ENCODE measurements at regions not wholly inside any gene's neighbourhood (a gene's known extent, or its start where the extent isn't known, plus 50 kb on each side); places are given as distances from the start of the nearest gene placed in this dataset.

DNA sequence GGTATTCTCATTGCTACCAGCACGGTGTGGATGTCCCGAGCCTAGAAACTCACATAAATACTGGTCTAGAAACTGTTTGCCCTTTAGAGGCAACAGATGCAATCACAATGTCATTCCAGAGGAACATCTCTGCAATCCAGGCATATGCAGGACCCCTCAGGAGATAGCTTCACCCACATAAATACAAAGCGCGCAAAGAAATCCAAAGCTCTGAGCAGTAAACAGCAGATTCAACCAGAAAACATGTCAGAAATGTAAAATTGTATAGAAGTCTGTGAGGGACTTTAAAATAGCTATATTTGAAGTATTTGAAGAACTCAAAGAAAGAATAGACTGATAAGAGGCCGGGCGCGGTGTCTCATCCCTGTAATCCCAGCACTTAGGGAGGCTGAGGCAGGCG, 291.7 kb downstream of the FAM43A start:
- Histone ChIP-seq H2BK5ac (ENCODE audit: low read depth, low read length, poor library complexity, severe bottlenecking) (no peak overlapping the region), H2BK120ac (ENCODE audit: low read depth, low read length) (no peak overlapping the region), H2BK15ac (ENCODE audit: low read depth, poor library complexity, severe bottlenecking) (no peak overlapping the region), H3K9ac (ENCODE audit: low read length) (no peak overlapping the region), H3K4me2 (ENCODE audit: low read length, poor library complexity, severe bottlenecking) (no peak overlapping the region), H3K18ac (ENCODE audit: low read depth in 1 of 2, low read length in 2 of 2) (no peak overlapping the region), H3K14ac (ENCODE audit: low read length in 2 of 2) (no peak overlapping the region), H2AK5ac (ENCODE audit: low read length, severe bottlenecking) (no peak overlapping the region), H3K23ac (ENCODE audit: low read length in 2 of 2) (no peak overlapping the region), H2BK12ac (ENCODE audit: low read length in 2 of 2) (no peak overlapping the region), H3K27ac (ENCODE audit: low read length, poor library complexity, severe bottlenecking) (no peak overlapping the region), H3K4me1 (ENCODE audit: control insufficient read depth, insufficient read depth, low read depth, low read length) (no peaks in the 10 kb centered on the region), H3K4me3 (ENCODE audit: insufficient read depth in 1 of 2, low read depth in 1 of 2, low read length in 2 of 2) (no peak overlapping the region), H3K36me3 (ENCODE audit: control insufficient read depth in 1 of 2, insufficient read depth in 2 of 2, low read depth in 1 of 2, low read length in 2 of 2) (no peaks in the 10 kb centered on the region), H4K91ac (ENCODE audit: low read length) (no peak overlapping the region), H3K4ac (ENCODE audit: low read depth in 1 of 2, low read length in 2 of 2) (no peak overlapping the region), H3K27me3 (ENCODE audit: control insufficient read depth in 1 of 2, insufficient read depth in 1 of 2, low read length in 2 of 2) (peaks cover 32 to 38% of the 10 kb centered on the region in 2 experiments), H2AFZ (ENCODE audit: low read depth, low read length) (no peak overlapping the region), H3K9me3 (ENCODE audit: control insufficient read depth, low read length) (no peaks in the 10 kb centered on the region), H4K8ac (ENCODE audit: low read length) (no peak overlapping the region), H3K79me1 (replicated peaks; ENCODE audit: low read length, poor library complexity, severe bottlenecking) (no peaks in the 10 kb centered on the region)
- 87% methylated on average over 6 of the region's 8 CpGs for WGBS
- no peak for DNase-seq

DNA sequence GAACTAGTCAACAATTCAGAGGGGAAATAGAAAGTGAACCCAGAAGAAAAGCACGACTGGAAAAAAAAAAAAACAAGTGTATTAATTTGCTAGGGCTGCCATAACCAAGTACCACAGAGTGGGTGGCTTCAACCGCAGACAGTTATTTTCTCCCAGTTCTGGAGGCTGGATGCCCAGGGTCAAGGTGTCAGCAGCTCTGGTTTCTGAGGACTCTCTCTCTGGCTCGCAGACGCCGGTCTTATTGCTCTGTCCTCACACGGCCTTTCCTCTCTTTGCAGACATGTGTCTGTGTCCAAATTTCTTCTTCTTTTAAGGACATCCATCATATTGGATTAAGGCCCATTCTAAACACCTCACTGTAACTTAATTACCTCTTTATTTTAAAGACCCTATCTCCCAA, 291.8 kb downstream of the XXYLT1 start:
- no peak for DNase-seq
- no peak overlapping the region for H3K14ac ChIP-seq (ENCODE audit: low read length in 2 of 2)
- no peak overlapping the region for H3K27ac ChIP-seq (ENCODE audit: low read length, poor library complexity, severe bottlenecking)
- no peak overlapping the region for H4K8ac ChIP-seq (ENCODE audit: low read length)
- H3K23ac ChIP-seq (ENCODE audit: low read length in 2 of 2), result no peak overlapping the region
- 89% methylated on average over 6 of the region's 6 CpGs for WGBS
- H3K79me1 ChIP-seq (replicated peaks; ENCODE audit: low read length, poor library complexity, severe bottlenecking), result no peaks in the 10 kb centered on the region
- no peak overlapping the region for H2AFZ ChIP-seq (ENCODE audit: low read depth, low read length)
- H2BK120ac ChIP-seq (ENCODE audit: low read depth, low read length), result no peak overlapping the region
- H3K4me1 ChIP-seq (ENCODE audit: control insufficient read depth, insufficient read depth, low read depth, low read length), result no peaks in the 10 kb centered on the region
- H3K36me3 ChIP-seq (ENCODE audit: control insufficient read depth in 1 of 2, insufficient read depth in 2 of 2, low read depth in 1 of 2, low read length in 2 of 2), result no peaks in the 10 kb centered on the region
- H3K9me3 ChIP-seq (ENCODE audit: control insufficient read depth, low read length), result no peaks in the 10 kb centered on the region
- no peak overlapping the region for H2BK5ac ChIP-seq (ENCODE audit: low read depth, low read length, poor library complexity, severe bottlenecking)
- H3K9ac ChIP-seq (ENCODE audit: low read length), result no peak overlapping the region
- no peak overlapping the region for H2AK5ac ChIP-seq (ENCODE audit: low read length, severe bottlenecking)
- no peak overlapping the region for H3K4me2 ChIP-seq (ENCODE audit: low read length, poor library complexity, severe bottlenecking)
- no peak overlapping the region for H2BK12ac ChIP-seq (ENCODE audit: low read length in 2 of 2)
- no peak overlapping the region for H3K4me3 ChIP-seq (ENCODE audit: insufficient read depth in 1 of 2, low read depth in 1 of 2, low read length in 2 of 2)
- H3K18ac ChIP-seq (ENCODE audit: low read depth in 1 of 2, low read length in 2 of 2), result no peak overlapping the region
- no peak overlapping the region for H4K91ac ChIP-seq (ENCODE audit: low read length)
- H3K4ac ChIP-seq (ENCODE audit: low read depth in 1 of 2, low read length in 2 of 2), result no peak overlapping the region
- H2BK15ac ChIP-seq (ENCODE audit: low read depth, poor library complexity, severe bottlenecking), result no peak overlapping the region
- H3K27me3 ChIP-seq (ENCODE audit: control insufficient read depth in 1 of 2, insufficient read depth in 1 of 2, low read length in 2 of 2), result peaks cover 24 to 37% of the 10 kb centered on the region in 2 experiments

DNA sequence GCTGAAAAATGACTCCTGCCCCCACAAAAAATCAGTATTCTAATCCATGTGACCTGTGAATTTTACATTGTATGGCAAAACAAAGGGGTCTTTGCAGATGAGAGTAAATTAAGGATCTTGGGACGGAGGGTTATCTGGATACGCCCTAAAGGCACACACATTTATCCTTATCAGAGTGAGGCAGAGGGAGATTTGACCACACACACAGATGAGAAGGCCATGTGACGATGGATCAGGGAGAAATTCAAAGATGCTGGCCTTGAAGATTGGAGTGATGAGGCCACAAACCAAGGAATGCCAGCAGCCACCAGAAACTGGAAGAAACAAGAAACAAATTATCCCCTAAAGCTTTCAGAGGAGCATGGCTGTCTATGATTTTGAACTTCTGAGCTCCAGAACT, 288.5 kb downstream of the XXYLT1 start:
- WGBS, result 82% methylated on average over 3 of the region's 3 CpGs
- Histone ChIP-seq H4K91ac (ENCODE audit: low read length) (no peak overlapping the region), H3K4me3 (ENCODE audit: insufficient read depth in 1 of 2, low read depth in 1 of 2, low read length in 2 of 2) (no peak overlapping the region), H3K14ac (ENCODE audit: low read length in 2 of 2) (no peak overlapping the region), H3K9ac (ENCODE audit: low read length) (no peak overlapping the region), H2BK15ac (ENCODE audit: low read depth, poor library complexity, severe bottlenecking) (no peak overlapping the region), H3K4me1 (ENCODE audit: control insufficient read depth, insufficient read depth, low read depth, low read length) (peaks cover 7% of the 10 kb centered on the region), H2AFZ (ENCODE audit: low read depth, low read length) (no peak overlapping the region), H3K4me2 (ENCODE audit: low read length, poor library complexity, severe bottlenecking) (no peak overlapping the region), H2AK5ac (ENCODE audit: low read length, severe bottlenecking) (no peak overlapping the region), H3K27ac (ENCODE audit: low read length, poor library complexity, severe bottlenecking) (no peak overlapping the region), H2BK120ac (ENCODE audit: low read depth, low read length) (no peak overlapping the region), H3K27me3 (ENCODE audit: control insufficient read depth in 1 of 2, insufficient read depth in 1 of 2, low read length in 2 of 2) (peaks cover 8 to 40% of the 10 kb centered on the region in 2 experiments), H3K18ac (ENCODE audit: low read depth in 1 of 2, low read length in 2 of 2) (no peak overlapping the region), H2BK12ac (ENCODE audit: low read length in 2 of 2) (no peak overlapping the region), H3K9me3 (ENCODE audit: control insufficient read depth, low read length) (no peaks in the 10 kb centered on the region), H3K23ac (ENCODE audit: low read length in 2 of 2) (no peak overlapping the region), H3K4ac (ENCODE audit: low read depth in 1 of 2, low read length in 2 of 2) (no peak overlapping the region), H3K79me1 (replicated peaks; ENCODE audit: low read length, poor library complexity, severe bottlenecking) (no peaks in the 10 kb centered on the region), H4K8ac (ENCODE audit: low read length) (no peak overlapping the region), H3K36me3 (ENCODE audit: control insufficient read depth in 1 of 2, insufficient read depth in 2 of 2, low read depth in 1 of 2, low read length in 2 of 2) (no peaks in the 10 kb centered on the region), H2BK5ac (ENCODE audit: low read depth, low read length, poor library complexity, severe bottlenecking) (no peak overlapping the region)
- no peak for DNase-seq

DNA sequence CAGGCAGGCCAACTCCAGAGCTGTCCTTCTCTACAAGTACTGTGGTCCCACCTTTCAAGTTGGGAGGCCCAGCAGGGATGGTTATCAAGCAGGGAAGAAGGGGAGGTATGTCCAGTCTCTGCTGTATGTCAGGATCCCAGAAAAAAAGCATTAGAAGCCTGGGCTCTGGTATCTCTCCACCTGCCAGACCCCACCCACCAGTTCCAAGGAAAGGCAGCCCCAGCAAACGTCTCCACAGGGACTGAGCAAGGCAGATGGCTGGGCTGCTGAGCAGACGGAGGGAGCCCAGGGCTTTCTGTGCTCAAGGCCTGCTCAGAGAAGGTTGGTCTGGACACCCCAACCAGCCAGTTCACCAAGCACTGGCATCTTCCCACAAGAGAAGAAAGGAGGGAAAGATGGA, 287.8 kb downstream of the XXYLT1 start:
- H2AFZ ChIP-seq (ENCODE audit: low read depth, low read length), result no peak overlapping the region
- no peak overlapping the region for H2BK15ac ChIP-seq (ENCODE audit: low read depth, poor library complexity, severe bottlenecking)
- no peak overlapping the region for H3K27ac ChIP-seq (ENCODE audit: low read length, poor library complexity, severe bottlenecking)
- H4K8ac ChIP-seq (ENCODE audit: low read length), result no peak overlapping the region
- H3K36me3 ChIP-seq (ENCODE audit: control insufficient read depth in 1 of 2, insufficient read depth in 2 of 2, low read depth in 1 of 2, low read length in 2 of 2), result no peaks in the 10 kb centered on the region
- H3K23ac ChIP-seq (ENCODE audit: low read length in 2 of 2), result no peak overlapping the region
- no peak overlapping the region for H2AK5ac ChIP-seq (ENCODE audit: low read length, severe bottlenecking)
- H2BK12ac ChIP-seq (ENCODE audit: low read length in 2 of 2), result no peak overlapping the region
- no peak overlapping the region for H4K91ac ChIP-seq (ENCODE audit: low read length)
- no peak overlapping the region for H2BK5ac ChIP-seq (ENCODE audit: low read depth, low read length, poor library complexity, severe bottlenecking)
- H3K27me3 ChIP-seq (ENCODE audit: control insufficient read depth in 1 of 2, insufficient read depth in 1 of 2, low read length in 2 of 2), result peaks cover 8 to 40% of the 10 kb centered on the region in 2 experiments
- H3K4me3 ChIP-seq (ENCODE audit: insufficient read depth in 1 of 2, low read depth in 1 of 2, low read length in 2 of 2), result no peak overlapping the region
- no peak overlapping the region for H3K9ac ChIP-seq (ENCODE audit: low read length)
- WGBS, result 40% methylated on average over 1 of the region's 2 CpGs
- H3K9me3 ChIP-seq (ENCODE audit: control insufficient read depth, low read length), result no peaks in the 10 kb centered on the region
- H3K4me2 ChIP-seq (ENCODE audit: low read length, poor library complexity, severe bottlenecking), result no peak overlapping the region
- H2BK120ac ChIP-seq (ENCODE audit: low read depth, low read length), result no peak overlapping the region
- no peak overlapping the region for H3K18ac ChIP-seq (ENCODE audit: low read depth in 1 of 2, low read length in 2 of 2)
- no peak overlapping the region for H3K14ac ChIP-seq (ENCODE audit: low read length in 2 of 2)
- H3K79me1 ChIP-seq (replicated peaks; ENCODE audit: low read length, poor library complexity, severe bottlenecking), result no peaks in the 10 kb centered on the region
- DNase-seq, result no peak
- H3K4me1 ChIP-seq (ENCODE audit: control insufficient read depth, insufficient read depth, low read depth, low read length), result peaks cover 7% of the 10 kb centered on the region
- no peak overlapping the region for H3K4ac ChIP-seq (ENCODE audit: low read depth in 1 of 2, low read length in 2 of 2)

Measured in mesenchymal stem cell (in vitro differentiated cells and primary cell).